ENCODE measurements at regions not wholly inside any gene's neighbourhood (a gene's known extent, or its start where the extent isn't known, plus 50 kb on each side); places are given as distances from the start of the nearest gene placed in this dataset.

DNA sequence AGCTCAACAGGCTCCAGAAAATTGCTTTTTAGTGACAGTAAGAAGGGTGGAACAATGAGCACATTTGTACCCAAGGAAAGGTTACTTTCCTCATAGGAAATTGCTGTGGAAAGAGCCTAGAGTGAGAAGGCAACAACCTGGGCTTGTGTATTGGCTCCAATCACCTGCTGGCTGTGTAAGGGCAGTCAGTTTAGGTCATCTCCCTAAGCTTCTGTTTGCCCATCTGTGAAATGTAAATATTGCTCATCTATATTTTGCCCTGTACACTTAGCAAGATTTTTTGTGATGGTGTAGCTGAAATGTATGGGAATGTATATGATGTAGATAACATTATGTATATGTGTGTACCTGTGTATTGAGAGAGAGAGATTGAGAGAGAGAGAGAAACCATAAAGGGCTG is 225.2 kb upstream of the MPHOSPH6 start:
- Histone ChIP-seq H3K9me2 (no peaks in the 10 kb centered on the region), H3K4me3 (ENCODE audit: low read depth in 2 of 2, low read length in 1 of 2) (no peak overlapping the region), H3K9me3 (no peaks in the 10 kb centered on the region), H3K4me2 (no peak overlapping the region), H2AFZ (ENCODE audit: low read depth) (no peak overlapping the region), H3K9ac (no peak overlapping the region), H4K20me1 (ENCODE audit: insufficient read depth) (no peaks in the 10 kb centered on the region), H3K27me3 (ENCODE audit: insufficient read depth) (no peaks in the 10 kb centered on the region; the same call in 1 of the 2 replicates), H3K4me1 (ENCODE audit: control insufficient read depth in 1 of 2, insufficient read depth in 2 of 2, low read depth in 1 of 2, low read length in 1 of 2) (no peaks in the 10 kb centered on the region), H3F3A (replicated peaks; ENCODE audit: insufficient read depth) (no peaks in the 10 kb centered on the region), H3K79me2 (ENCODE audit: insufficient read depth) (no peaks in the 10 kb centered on the region), H3K36me3 (replicated peaks in 1 of 2; ENCODE audit: control insufficient read depth in 1 of 2, insufficient read depth in 2 of 2, low read length in 1 of 2) (no peaks in the 10 kb centered on the region), H3K27ac (ENCODE audit: low read depth in 2 of 2, low read length in 1 of 2) (no peak overlapping the region)
- no peak for DNase-seq
- TF ChIP-seq TAF1 (IDR thresholded peaks at IDR 0.05; ENCODE audit: borderline replicate concordance, low read depth, low read length) (no peak), NFIC (IDR thresholded peaks at IDR 0.05; ENCODE audit: borderline replicate concordance) (no peak), MXI1 (IDR thresholded peaks at IDR 0.05; ENCODE audit: low read depth, low read length) (no peak), EP300 (IDR thresholded peaks at IDR 0.05; ENCODE audit: borderline replicate concordance in 1 of 2, low read depth in 1 of 2, low read length in 1 of 2) (no peak), RXRA (IDR thresholded peaks at IDR 0.05; ENCODE audit: borderline replicate concordance, low read depth) (no peak), TCF12 (IDR thresholded peaks at IDR 0.05) (no peak), EZH2phosphoT487 (IDR thresholded peaks at IDR 0.05; ENCODE audit: borderline replicate concordance, low read depth) (no peak), SIN3A (IDR thresholded peaks at IDR 0.05; ENCODE audit: borderline replicate concordance, low read depth, low read length) (no peak), NRF1 (IDR thresholded peaks at IDR 0.05; ENCODE audit: low read depth, low read length) (no peak), JUND (IDR thresholded peaks at IDR 0.05) (no peak), CHD2 (IDR thresholded peaks at IDR 0.05; ENCODE audit: low read length, partially characterized antibody) (no peak), RFX5 (IDR thresholded peaks at IDR 0.05; ENCODE audit: low read length) (no peak), TEAD4 (IDR thresholded peaks at IDR 0.05; ENCODE audit: borderline replicate concordance, insufficient read depth) (no peak), POLR2AphosphoS5 (IDR thresholded peaks at IDR 0.05; ENCODE audit: low read depth, low read length) (no peak), RAD21 (IDR thresholded peaks at IDR 0.05; ENCODE audit: low read length) (no peak)
- TF ChIP-seq, protein P1, sequence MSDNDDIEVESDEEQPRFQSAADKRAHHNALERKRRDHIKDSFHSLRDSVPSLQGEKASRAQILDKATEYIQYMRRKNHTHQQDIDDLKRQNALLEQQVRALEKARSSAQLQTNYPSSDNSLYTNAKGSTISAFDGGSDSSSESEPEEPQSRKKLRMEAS (IDR thresholded peaks at IDR 0.05; ENCODE audit: low read depth), result no peak
- TF ChIP-seq, protein P2, sequence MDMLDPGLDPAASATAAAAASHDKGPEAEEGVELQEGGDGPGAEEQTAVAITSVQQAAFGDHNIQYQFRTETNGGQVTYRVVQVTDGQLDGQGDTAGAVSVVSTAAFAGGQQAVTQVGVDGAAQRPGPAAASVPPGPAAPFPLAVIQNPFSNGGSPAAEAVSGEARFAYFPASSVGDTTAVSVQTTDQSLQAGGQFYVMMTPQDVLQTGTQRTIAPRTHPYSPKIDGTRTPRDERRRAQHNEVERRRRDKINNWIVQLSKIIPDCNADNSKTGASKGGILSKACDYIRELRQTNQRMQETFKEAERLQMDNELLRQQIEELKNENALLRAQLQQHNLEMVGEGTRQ (IDR thresholded peaks at IDR 0.05; ENCODE audit: borderline replicate concordance, low read depth, low read length), result no peak
- TF ChIP-seq, protein P3, sequence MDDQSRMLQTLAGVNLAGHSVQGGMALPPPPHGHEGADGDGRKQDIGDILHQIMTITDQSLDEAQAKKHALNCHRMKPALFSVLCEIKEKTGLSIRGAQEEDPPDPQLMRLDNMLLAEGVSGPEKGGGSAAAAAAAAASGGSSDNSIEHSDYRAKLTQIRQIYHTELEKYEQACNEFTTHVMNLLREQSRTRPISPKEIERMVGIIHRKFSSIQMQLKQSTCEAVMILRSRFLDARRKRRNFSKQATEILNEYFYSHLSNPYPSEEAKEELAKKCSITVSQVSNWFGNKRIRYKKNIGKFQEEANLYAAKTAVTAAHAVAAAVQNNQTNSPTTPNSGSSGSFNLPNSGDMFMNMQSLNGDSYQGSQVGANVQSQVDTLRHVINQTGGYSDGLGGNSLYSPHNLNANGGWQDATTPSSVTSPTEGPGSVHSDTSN (IDR thresholded peaks at IDR 0.05), result no peak
- TF ChIP-seq, protein P4, sequence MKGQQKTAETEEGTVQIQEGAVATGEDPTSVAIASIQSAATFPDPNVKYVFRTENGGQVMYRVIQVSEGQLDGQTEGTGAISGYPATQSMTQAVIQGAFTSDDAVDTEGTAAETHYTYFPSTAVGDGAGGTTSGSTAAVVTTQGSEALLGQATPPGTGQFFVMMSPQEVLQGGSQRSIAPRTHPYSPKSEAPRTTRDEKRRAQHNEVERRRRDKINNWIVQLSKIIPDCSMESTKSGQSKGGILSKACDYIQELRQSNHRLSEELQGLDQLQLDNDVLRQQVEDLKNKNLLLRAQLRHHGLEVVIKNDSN (IDR thresholded peaks at IDR 0.05; ENCODE audit: borderline replicate concordance, low read depth), result no peak
- ChIA-PET POLR2A (no interaction called here), CTCF (no interaction called here)

All from SK-N-SH (cell line).